Stimulated activated CD4-positive, alpha-beta T cell treated with anti-CD3 and anti-CD28 coated beads, TNF-alpha, amount 100 ng/mL, for 1 hour (primary cell): ENCODE measurements at regions not wholly inside any gene's neighbourhood (a gene's known extent, or its start where the extent isn't known, plus 50 kb on each side); places are given as distances from the start of the nearest gene placed in this dataset.
"Not testable (repeated sequence)": the region's sequence is repeated elsewhere in the genome, so short reads cannot be mapped to it uniquely, and the experiment has no call there.

Experiments used
- DNase-seq, 3 donors: peaks; one replicate each; pipeline ENCODE4 v3.0.0-alpha.2; 2020; ENCODE audit warnings: low read depth in 3 of 3, low spot score in 1 of 3

DNA sequence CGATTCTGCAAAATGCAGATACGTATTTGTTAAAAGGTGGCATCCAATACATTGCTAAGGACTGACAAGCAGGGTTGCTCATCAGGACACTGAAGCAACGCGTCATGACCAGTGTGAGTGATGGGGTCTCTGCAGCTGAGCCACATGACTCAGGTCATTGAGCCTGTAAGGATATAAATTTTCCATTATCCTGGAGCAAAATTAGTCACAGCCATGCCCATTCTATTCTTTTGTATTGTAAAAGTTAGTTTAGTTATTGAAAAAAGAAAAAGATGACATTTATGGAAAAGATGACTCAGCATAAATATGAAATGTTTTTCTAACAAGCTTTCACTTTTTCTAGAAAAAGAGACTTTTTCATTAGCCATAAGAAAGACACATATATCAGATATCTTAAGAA lies 268.0 kb upstream of the TMEM132C start:
- DNase-seq: no peak

DNA sequence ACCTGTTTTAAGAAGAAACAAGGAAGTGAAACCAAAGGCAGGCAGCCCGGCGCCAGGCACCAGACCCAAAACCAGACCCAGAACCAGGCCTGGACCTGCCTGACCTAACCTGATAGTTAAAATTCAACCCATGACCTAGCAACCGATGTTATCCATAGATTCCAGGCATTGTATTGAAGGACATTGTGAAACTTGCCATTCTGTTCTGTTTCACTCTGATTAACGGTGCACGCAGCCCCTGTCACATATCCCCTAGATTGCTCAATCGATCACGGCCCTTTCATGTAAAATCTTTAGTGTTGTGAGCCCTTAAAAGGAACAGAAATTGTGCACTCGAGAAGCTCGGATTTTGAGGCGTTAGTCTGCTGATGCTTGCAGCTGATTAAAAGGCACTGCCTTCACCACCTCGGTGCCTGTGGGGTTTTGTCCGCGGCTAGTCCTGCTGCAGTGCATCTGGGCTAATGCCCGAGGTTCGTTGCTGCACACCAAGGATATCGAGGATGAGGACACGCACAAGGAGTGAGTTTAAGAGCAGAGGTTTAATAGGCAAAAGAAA lies 262.5 kb upstream of the TMEM132C start:
- no peak for DNase-seq

- DNase-seq: no peak
These were observed 259.7 kb upstream of the TMEM132C start for GRCh38 chr12:128007250-128007649.

DNA sequence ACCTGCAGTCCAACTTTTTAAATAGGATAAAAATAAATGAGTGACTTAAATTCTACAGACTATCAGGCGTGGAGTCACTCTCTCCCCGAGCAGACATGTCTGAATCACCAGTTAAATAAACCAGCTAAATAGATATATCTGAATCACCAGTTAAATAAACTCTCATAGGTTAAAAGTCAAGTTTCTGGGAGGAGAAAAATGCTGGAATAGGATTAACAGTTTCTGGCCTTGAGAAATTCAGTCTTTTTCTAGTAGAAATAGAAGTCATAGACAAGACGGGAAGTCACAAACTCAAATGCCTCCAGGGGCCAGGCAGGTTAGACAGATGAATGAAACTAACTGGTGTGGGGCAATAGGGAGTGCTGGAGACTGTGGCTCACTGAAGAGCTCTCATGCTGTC lies 258.6 kb upstream of the TMEM132C start:
- DNase-seq: no peak

GRCh38 chr12:128009108-128009507 lies 257.9 kb upstream of the TMEM132C start:
- DNase-seq: no peak

DNA sequence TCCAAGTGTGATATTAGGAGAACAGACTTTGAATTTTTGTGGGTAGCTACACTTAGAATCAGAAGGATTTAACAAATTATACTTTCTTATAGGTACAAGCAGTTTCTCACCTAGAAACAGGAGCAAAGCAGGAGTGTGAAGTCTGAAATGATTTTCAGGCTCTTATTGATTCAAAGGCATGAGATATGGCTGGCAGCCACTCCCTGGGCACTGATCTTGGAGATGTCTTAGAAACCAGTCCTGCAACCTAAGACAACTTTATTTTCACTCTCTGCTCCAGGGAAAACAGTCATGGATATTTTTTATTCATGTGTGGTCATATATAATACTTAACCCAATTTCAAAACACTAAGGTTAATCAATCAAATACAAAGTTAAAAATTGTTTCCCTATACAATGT lies 254.9 kb upstream of the TMEM132C start:
- DNase-seq: no peak

GRCh38 chr12:128015276-128015675 lies 251.7 kb upstream of the TMEM132C start:
- no peak for DNase-seq

DNA sequence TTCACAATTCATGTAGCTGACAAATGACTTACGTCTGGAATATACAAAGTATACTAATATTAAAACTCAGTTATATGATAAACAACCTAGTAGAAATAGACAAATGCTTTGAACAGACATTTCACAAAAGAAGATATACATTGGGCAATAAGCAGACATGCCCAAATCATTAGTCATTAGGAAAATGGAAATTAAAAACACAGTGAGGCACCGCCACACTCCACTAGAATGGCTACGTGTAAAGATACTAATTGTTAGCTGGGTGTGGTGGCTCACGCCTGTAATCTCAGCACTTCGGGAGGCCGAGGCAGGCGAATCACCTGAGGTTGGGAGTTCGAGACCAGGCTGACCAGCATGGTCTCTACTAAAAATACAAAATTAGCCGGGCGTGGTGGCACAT lies 248.9 kb upstream of the TMEM132C start:
- no peak for DNase-seq

DNA sequence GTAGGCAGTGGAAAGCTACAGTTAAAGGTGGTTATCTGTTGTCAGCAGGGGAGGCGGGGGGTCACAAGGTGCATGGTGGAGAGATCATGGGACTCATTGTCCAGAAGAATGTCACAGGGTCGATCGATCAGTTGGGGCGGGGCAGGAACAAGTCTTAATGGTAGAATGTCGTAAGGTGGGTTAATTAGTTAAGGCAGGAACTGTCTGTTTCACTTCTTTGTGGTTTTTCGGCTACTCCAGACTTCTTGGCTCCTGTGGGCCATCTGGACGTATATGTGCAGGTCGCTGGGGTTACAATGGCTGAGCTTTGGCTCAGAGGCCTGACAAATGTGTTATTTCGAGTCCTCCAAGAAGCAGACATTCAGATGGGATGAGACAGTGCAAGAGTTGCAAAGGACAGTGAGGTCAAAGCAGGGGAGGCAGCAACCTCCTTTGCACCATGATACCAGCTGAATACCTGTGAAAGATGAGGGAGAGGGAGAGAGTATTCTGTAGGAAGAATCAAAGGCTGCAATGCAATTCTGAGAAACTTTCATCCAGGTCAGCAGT lies 246.9 kb upstream of the TMEM132C start:
- no peak for DNase-seq

GRCh38 chr12:128021561-128021960 lies 245.4 kb upstream of the TMEM132C start:
- DNase-seq: no peak

DNA sequence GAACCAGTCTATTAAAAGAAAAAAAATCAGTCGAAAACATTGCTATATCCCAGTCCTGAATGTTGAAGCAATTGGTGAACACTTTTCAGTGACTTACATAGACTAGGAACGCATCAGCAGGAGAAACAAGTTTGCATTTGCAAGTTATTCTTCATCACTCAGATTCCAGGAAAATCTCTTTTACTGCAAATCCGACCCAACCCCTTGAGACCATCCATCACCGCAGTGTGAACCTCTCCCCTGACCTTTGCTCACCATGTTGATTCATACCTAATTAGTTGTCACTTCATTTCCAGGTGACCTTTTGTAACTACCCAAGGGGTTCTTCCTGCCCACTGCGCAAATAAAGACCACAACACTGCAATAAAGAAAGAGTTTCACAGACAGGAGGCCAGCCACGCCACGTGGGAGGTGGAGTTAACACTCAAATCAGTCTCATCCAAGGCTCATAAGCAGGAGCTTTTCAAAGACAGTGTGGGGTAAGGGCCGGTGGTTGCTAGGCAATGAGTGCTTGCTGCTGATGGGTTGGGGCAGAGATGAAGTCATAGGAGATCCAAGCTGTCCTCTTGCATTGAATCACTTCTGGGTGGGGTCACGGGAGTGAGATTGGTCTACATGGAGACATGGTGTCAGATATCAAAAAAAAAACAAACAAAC lies 241.3 kb upstream of the TMEM132C start:
- no peak for DNase-seq

DNA sequence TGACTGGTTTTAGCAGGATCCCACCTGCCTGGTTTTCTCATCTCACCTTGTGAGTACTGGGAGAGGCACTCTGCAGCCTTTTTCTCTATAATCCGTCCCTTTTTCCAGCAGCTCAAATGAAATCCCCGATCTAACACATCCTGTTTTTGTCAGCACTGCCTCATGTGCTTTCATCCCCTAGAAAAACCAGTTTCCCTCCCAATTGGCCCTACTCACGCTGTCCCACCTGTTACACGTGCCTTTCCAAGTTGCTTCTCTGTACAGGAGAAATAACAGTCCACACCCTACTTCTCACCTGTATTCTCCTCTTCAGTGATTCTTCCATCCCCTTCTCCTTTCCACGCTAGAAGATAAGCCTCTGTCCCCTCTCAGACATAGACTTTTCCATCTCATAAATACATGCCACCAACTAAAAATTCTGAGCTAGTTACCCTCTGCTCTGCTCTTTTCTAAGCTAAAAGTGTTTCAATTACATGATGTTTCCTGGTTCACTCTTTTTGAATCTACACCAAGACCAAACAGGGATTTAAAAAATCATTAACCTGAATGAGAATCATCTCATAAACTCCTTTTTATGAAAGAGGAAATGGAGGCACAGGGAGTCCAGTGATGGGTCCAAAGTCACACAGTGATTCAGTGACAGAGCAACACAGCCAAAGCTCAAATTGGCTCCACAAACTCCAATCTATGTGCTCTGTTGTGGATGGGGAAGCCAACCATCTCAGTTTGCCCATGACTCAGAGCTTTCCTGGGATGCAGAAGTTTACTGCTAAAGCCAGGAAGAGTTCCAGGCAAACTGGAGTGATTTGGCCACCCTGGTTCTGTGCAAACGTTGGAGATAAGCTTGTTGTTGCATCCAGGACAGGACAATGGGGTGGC lies 240.0 kb upstream of the TMEM132C start:
- DNase-seq: no peak

GRCh38 chr12:128033473-128033872 lies 233.5 kb upstream of the TMEM132C start:
- DNase-seq: no peak

- DNase-seq: no peak
These were observed 226.0 kb upstream of the TMEM132C start for GRCh38 chr12:128040971-128041370.

- not testable (repeated sequence) for DNase-seq
These were observed 224.7 kb upstream of the TMEM132C start for GRCh38 chr12:128042283-128042682.

DNA sequence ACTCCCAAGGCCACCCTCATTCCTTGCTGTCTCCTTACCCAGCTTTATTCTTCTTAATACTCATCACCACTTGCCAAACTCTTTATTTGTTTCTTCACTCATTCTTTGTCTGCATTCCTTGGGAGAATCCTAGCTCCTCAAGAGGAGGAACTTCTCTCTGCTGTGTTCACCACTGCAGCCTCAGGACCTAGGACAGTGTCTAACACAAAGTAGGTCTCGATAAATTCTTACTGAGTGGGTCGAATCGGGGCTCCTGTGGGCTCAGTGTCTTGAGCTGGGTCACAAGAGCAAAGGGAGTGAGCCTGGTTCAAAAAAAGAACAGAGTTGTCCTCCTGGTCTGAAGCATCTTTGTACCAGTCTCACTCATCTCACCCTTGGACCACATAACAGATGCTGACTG lies 224.1 kb upstream of the TMEM132C start:
- DNase-seq: no peak

DNA sequence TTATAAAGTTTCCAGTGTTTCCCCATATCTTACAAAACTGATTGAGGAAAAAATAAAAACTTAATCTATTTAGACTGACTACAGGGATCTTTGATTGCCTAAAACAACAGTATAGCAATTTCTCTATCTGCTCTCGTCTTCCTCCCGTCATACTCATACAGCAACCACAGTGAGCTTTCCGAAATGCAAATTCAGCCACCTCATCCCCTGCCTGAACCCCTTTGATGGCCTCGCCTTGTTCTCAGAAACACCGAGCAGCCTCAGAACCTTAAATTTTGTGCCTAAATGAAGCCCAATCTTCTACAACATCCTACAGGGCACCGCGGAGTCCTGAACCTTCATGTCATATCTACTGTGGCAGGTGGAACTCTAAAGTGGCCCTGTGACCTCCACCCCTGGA lies 223.7 kb upstream of the TMEM132C start:
- DNase-seq: no peak

DNA sequence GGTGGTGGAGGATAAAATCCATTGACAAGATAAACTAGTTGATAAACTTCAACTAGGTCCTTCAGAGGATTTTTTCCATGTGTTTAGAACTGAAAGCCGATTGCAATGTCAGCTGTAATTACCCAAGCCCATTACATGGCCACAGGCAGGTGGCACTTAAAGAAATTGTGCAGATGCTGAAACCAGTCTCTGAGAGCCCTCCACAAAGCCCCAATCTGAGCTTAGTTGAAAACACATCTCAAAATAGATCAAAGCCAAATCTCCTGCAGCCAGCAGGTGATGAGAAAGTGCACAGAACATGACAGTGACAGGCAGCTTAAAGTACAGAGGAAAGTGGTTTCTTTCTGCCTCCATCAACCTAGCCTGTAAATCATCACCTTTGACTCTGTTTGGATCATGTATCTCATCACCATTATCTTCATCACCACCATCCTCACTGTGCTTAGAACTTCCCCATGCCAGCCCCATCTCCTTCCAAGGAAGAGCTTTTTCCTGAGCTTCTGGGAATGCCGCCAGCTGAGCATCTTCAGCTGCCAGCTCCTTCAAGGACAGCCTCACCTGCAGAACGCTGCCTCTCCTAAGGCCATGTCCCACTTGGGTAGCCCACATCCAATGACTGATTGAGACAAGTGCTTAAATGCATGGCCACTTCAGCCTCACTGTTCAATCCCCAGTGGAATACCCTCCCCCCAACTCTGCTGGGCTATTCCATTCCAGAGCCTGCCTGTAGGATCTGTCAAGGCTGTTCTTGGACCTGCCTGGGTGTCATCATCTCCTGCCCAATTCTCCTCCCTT lies 219.5 kb upstream of the TMEM132C start:
- DNase-seq: no peak

- no peak for DNase-seq
These were observed 214.6 kb upstream of the TMEM132C start for GRCh38 chr12:128052331-128052730.

- no peak for DNase-seq
These were observed 214.2 kb upstream of the TMEM132C start for GRCh38 chr12:128052777-128053176.

GRCh38 chr12:128055567-128055966 lies 211.4 kb upstream of the TMEM132C start:
- no peak for DNase-seq
